Neural cell (in vitro differentiated cells): ENCODE measurements at regions not wholly inside any gene's neighbourhood (a gene's known extent, or its start where the extent isn't known, plus 50 kb on each side); places are given as distances from the start of the nearest gene placed in this dataset.

ENCODE experiments used
- H2AFZ ChIP-seq: fragments of 200-600, 300-800 bp; sonication (generic), shearing (Covaris generic); 2 replicates; pipeline ENCODE4 v1.6.0; 2014; ENCODE audit warnings: low read depth, mild to moderate bottlenecking, antibody characterized with exemption, low read length, moderate library complexity
- H3F3A ChIP-seq: fragments of 200-600 bp; shearing (Covaris generic); 2 replicates; pipeline ENCODE4 v1.6.1; 2016; ENCODE audit warnings: mild to moderate bottlenecking, moderate library complexity, mixed read lengths, antibody characterized with exemption, low read length; ENCODE audit not compliant: insufficient read depth, poor library complexity, severe bottlenecking
- H3K27ac ChIP-seq: fragments of 200-600, 300-800 bp; sonication (generic), shearing (Covaris generic); 2 replicates; pipeline ENCODE4 v1.5.1; 2014; ENCODE audit warnings: mild to moderate bottlenecking, low read length, moderate library complexity
- H3K27me3 ChIP-seq: fragments of 300-800, 200-600 bp; sonication (generic), shearing (Covaris generic); 2 replicates; pipeline ENCODE4 v1.6.0; 2014; ENCODE audit warnings: mild to moderate bottlenecking, low read depth, low read length, moderate library complexity; ENCODE audit not compliant: insufficient read depth
- H3K36me3 ChIP-seq: fragments of 300-800, 200-600 bp; sonication (generic), shearing (Covaris generic); 2 replicates; pipeline ENCODE4 v1.5.1; 2014; ENCODE audit warnings: mild to moderate bottlenecking, antibody characterized with exemption, low read length, moderate library complexity; ENCODE audit not compliant: insufficient read depth
- H3K4me2 ChIP-seq: fragments of 300-800, 200-600 bp; sonication (generic), shearing (Covaris generic); 2 replicates; pipeline ENCODE4 v1.6.0; 2014; ENCODE audit warnings: mild to moderate bottlenecking, low read length
- H3K4me3 ChIP-seq: fragments of 300-800, 200-600 bp; sonication (generic), shearing (Covaris generic); 2 replicates; pipeline ENCODE4 v1.5.1; 2014; ENCODE audit warnings: mild to moderate bottlenecking, low read length, moderate library complexity
- H3K79me2 ChIP-seq: fragments of 200-600 bp; shearing (Covaris generic); replicated peaks from 2 replicates; pipeline ENCODE4 v1.6.0; 2014; ENCODE audit warnings: mild to moderate bottlenecking, low read length, moderate library complexity; ENCODE audit not compliant: insufficient read depth
- H3K9ac ChIP-seq: fragments of 300-800, 200-600 bp; sonication (generic), shearing (Covaris generic); 2 replicates; pipeline ENCODE4 v1.6.1; 2016; ENCODE audit warnings: mild to moderate bottlenecking, low read length, mixed read lengths
- H3K9me2 ChIP-seq: fragments of 200-600 bp; shearing (Covaris generic); 2 replicates; pipeline ENCODE4 v1.6.1; 2016; ENCODE audit warnings: mild to moderate bottlenecking, low read length, mixed read lengths; ENCODE audit not compliant: insufficient read depth
- H3K9me3 ChIP-seq: fragments of 200-600, 300-800 bp; sonication (generic), shearing (Covaris generic); 2 replicates; pipeline ENCODE4 v1.6.1; 2016; ENCODE audit warnings: mild to moderate bottlenecking, mixed run types, low read length, moderate library complexity, mixed read lengths
- H4K20me1 ChIP-seq: fragments of 200-600 bp; shearing (Covaris generic); 2 replicates; pipeline ENCODE4 v1.6.1; 2016; ENCODE audit warnings: mild to moderate bottlenecking, mixed run types; ENCODE audit not compliant: insufficient read depth
- CTCF ChIP-seq: fragments of 450-650 bp; IDR thresholded peaks from 2 replicates; pipeline ENCODE4 v1.5.1; 2014; ENCODE audit warnings: antibody characterized with exemption, mild to moderate bottlenecking, moderate library complexity; ENCODE audit not compliant: poor library complexity, severe bottlenecking
- EP300 ChIP-seq: fragments of 450-650 bp; conservative IDR thresholded peaks from 2 replicates; pipeline ENCODE4 v1.6.1; 2014; ENCODE audit warnings: antibody characterized with exemption, mild to moderate bottlenecking, moderate library complexity; ENCODE audit not compliant: poor library complexity, severe bottlenecking
- EZH2 ChIP-seq: fragments of 200-600, 300-800 bp; shearing (Covaris generic), sonication (generic); IDR thresholded peaks from 2 replicates; pipeline ENCODE4 v1.6.1; 2014; ENCODE audit warnings: antibody characterized with exemption, low read length, borderline replicate concordance, mild to moderate bottlenecking; ENCODE audit not compliant: insufficient read depth, poor library complexity, severe bottlenecking
- MXI1 ChIP-seq: fragments of 450-650 bp; conservative IDR thresholded peaks from 2 replicates; pipeline ENCODE4 v1.6.1; 2014; ENCODE audit warnings: antibody characterized with exemption, mild to moderate bottlenecking; ENCODE audit not compliant: poor library complexity, severe bottlenecking
- POLR2AphosphoS5 ChIP-seq: IDR thresholded peaks from 2 replicates; pipeline ENCODE4 v1.6.1; 2012
- RAD21 ChIP-seq: fragments of 450-650 bp; conservative IDR thresholded peaks from 2 replicates; pipeline ENCODE4 v1.6.1; 2014; ENCODE audit warnings: antibody characterized with exemption, mild to moderate bottlenecking, moderate library complexity
- REST ChIP-seq: IDR thresholded peaks from 2 replicates; pipeline ENCODE4 v1.6.1; 2012; ENCODE audit warnings: borderline replicate concordance
- SMC3 ChIP-seq: fragments of 450-650 bp; conservative IDR thresholded peaks from 2 replicates; pipeline ENCODE4 v1.6.1; 2014; ENCODE audit warnings: antibody characterized with exemption, mild to moderate bottlenecking, moderate library complexity; ENCODE audit not compliant: poor library complexity
- TAF1 ChIP-seq: IDR thresholded peaks from 2 replicates; pipeline ENCODE4 v1.6.1; 2012; ENCODE audit warnings: low read depth

GRCh38 chr20:60358101-60358500 is 399.9 kb downstream of the CDH26 start:
- Histone ChIP-seq H3K9ac (no peak overlapping the region), H3K79me2 (no peaks in the 10 kb centered on the region), H4K20me1 (no peaks in the 10 kb centered on the region), H3K27me3 (no peaks in the 10 kb centered on the region), H3K36me3 (no peaks in the 10 kb centered on the region), H3K27ac (no peak overlapping the region), H3K9me2 (no peaks in the 10 kb centered on the region), H3K9me3 (no peaks in the 10 kb centered on the region), H3K4me2 (no peak overlapping the region), H2AFZ (no peak overlapping the region), H3F3A (no peaks in the 10 kb centered on the region), H3K4me3 (no peak overlapping the region)
- TF ChIP-seq EZH2 (no peak), REST (no peak), SMC3 (no peak), MXI1 (no peak), POLR2AphosphoS5 (no peak), CTCF (no peak), TAF1 (no peak), RAD21 (no peak), EP300 (no peak)

GRCh38 chr20:60359010-60359409 is 400.8 kb downstream of the CDH26 start:
- no peaks in the 10 kb centered on the region for H3F3A ChIP-seq
- H2AFZ ChIP-seq: no peak overlapping the region
- H3K36me3 ChIP-seq: no peaks in the 10 kb centered on the region
- H3K27ac ChIP-seq: no peak overlapping the region
- no peaks in the 10 kb centered on the region for H3K79me2 ChIP-seq
- H3K9me3 ChIP-seq: no peaks in the 10 kb centered on the region
- no peaks in the 10 kb centered on the region for H4K20me1 ChIP-seq
- H3K9ac ChIP-seq: no peak overlapping the region
- no peaks in the 10 kb centered on the region for H3K27me3 ChIP-seq
- no peak for TF ChIP-seq MXI1
- TF ChIP-seq REST: no peak
- TF ChIP-seq POLR2AphosphoS5: no peak
- TF ChIP-seq EP300: no peak
- TF ChIP-seq SMC3: no peak
- no peak for TF ChIP-seq CTCF
- no peak for TF ChIP-seq TAF1
- TF ChIP-seq RAD21: no peak
- TF ChIP-seq EZH2: no peak
- no peak overlapping the region for H3K4me3 ChIP-seq
- no peak overlapping the region for H3K4me2 ChIP-seq
- no peaks in the 10 kb centered on the region for H3K9me2 ChIP-seq
